Activated T-helper 1 cell treated with anti-CD3 and anti-CD28 coated beads, Interleukin-12 subunit alpha, Interleukin-12 subunit beta, Interleukin-2, Interleukin-4 antibody, amounts not matched to agents 30 ng/mL and 10 ng/mL and 1 ng/mL, durations not matched to agents 14 hours and 24 hours and 36 hours (primary cell): ENCODE measurements at regions not wholly inside any gene's neighbourhood (a gene's known extent, or its start where the extent isn't known, plus 50 kb on each side); places are given as distances from the start of the nearest gene placed in this dataset.

Experiments
- DNase-seq: peaks from one replicate; pipeline ENCODE4 v3.0.0; 2021; ENCODE audit warnings: low spot score
- H3K27ac Mint-ChIP-seq: one replicate; pipeline ENCODE4 v1.8.0; 2021; ENCODE audit warnings: mild to moderate bottlenecking, mixed read lengths
- H3K27me3 Mint-ChIP-seq: one replicate; pipeline ENCODE4 v1.8.0; 2022; ENCODE audit warnings: mild to moderate bottlenecking, moderate library complexity, mixed read lengths; ENCODE audit not compliant: insufficient read depth
- H3K36me3 Mint-ChIP-seq: one replicate; pipeline ENCODE4 v1.8.0; 2021; ENCODE audit warnings: low read depth, mixed read lengths
- H3K4me1 Mint-ChIP-seq: one replicate; pipeline ENCODE4 v1.8.0; 2021; ENCODE audit warnings: low read depth, mixed read lengths
- H3K4me3 Mint-ChIP-seq: one replicate; pipeline ENCODE4 v1.8.0; 2021; ENCODE audit warnings: mild to moderate bottlenecking, moderate library complexity, mixed read lengths
- H3K9me3 Mint-ChIP-seq: one replicate; pipeline ENCODE4 v1.8.0; 2021; ENCODE audit warnings: mixed read lengths
- intact Hi-C: fragments of 100-400 bp; cut with micrococcal nuclease; formaldehyde crosslinking; loops from one replicate; pipeline ENCODE4 v1.15.1; 2024

DNA sequence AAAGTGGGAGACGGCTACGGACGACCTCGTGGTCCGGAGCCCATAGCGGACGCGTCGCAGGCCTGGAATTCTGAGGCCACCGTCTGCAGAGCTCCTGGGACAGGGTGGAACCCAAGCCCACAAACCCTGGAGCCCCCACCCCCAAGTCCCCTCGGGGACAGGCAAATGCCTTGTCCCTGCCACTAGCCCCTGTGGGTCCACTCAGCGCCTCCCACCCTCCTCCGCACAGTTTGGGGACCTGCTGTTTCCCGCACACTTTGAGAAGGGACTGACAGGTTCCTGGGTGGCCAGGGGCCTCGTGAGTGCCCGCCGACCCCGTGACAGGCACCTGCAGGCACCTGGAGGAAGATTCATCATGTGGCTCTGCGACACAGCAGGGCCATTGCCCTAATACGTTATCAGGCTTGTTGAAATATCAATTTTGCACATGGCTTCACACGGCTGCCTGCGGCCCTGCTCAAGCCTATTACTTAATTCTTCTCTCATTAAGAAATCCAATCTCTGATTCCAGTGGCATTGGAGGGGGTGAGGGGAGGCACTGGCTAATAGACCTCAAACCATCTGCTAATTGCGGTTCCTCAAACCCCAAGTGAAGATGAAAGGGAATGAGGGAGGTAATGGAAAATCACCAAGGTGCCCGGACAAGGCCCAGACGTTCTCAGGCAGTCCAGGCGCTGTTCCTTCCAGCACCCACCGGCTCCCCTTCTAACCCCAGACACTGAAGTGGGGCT is 672.5 kb downstream of the BRD1 start:
- H3K4me3 Mint-ChIP-seq = no peak overlapping the region
- no peak for DNase-seq
- no peaks in the 10 kb centered on the region for H3K27me3 Mint-ChIP-seq
- no peaks in the 10 kb centered on the region for H3K36me3 Mint-ChIP-seq
- no peaks in the 10 kb centered on the region for H3K4me1 Mint-ChIP-seq
- H3K9me3 Mint-ChIP-seq = no peaks in the 10 kb centered on the region
- intact Hi-C loops = no loop called here
- H3K27ac Mint-ChIP-seq = no peak overlapping the region

DNA sequence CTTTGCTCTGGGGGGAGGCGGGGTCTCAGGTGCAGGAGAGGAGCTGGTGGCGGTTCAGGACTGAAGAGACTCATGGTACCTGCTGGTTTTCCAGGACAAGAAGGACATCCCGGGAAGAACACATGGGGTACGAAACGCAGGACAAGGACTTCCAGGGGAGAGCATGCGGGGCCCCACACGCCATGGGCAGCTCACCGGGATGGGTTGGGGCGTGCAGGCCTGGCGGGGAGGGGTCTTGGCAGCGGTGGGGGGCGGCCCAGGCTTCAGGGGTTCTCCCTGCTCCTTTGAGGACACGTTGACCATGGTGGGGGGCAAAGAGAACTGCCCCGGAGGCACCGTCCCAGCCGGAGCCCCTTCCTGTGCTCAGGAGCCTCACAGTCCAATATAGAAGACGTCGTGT is 673.2 kb downstream of the BRD1 start:
- Mint-ChIP-seq H3K9me3 (no peaks in the 10 kb centered on the region), H3K27ac (no peak overlapping the region), H3K27me3 (no peaks in the 10 kb centered on the region), H3K4me3 (no peak overlapping the region), H3K4me1 (no peaks in the 10 kb centered on the region), H3K36me3 (no peaks in the 10 kb centered on the region)
- DNase-seq = no peak
- intact Hi-C loops = no loop called here

DNA sequence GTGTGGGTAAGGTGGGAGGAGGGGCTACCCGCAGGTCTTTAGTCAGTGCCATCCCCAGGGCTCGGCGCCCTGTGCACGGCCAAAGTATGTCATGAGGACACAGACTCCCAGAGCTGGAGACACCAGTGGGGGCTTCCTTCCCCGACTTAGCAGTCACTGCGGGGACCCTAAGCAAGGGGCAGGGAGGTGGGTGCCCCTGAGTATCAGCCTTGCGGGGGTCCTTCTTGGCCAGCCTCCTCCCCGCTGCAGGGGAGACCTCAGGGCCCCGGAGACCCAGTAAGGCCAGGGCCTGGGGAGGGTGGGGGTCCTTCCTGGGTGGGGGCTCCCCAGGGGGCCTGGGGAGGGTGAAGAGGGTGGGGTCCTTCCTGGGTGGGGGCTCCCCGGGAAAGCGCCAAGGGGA is 673.8 kb downstream of the BRD1 start:
- no peaks in the 10 kb centered on the region for H3K27me3 Mint-ChIP-seq
- H3K4me1 Mint-ChIP-seq = no peaks in the 10 kb centered on the region
- no peak overlapping the region for H3K4me3 Mint-ChIP-seq
- H3K27ac Mint-ChIP-seq = no peak overlapping the region
- H3K36me3 Mint-ChIP-seq = no peaks in the 10 kb centered on the region
- H3K9me3 Mint-ChIP-seq = no peaks in the 10 kb centered on the region
- no peak for DNase-seq
- intact Hi-C loops = no loop called here

DNA sequence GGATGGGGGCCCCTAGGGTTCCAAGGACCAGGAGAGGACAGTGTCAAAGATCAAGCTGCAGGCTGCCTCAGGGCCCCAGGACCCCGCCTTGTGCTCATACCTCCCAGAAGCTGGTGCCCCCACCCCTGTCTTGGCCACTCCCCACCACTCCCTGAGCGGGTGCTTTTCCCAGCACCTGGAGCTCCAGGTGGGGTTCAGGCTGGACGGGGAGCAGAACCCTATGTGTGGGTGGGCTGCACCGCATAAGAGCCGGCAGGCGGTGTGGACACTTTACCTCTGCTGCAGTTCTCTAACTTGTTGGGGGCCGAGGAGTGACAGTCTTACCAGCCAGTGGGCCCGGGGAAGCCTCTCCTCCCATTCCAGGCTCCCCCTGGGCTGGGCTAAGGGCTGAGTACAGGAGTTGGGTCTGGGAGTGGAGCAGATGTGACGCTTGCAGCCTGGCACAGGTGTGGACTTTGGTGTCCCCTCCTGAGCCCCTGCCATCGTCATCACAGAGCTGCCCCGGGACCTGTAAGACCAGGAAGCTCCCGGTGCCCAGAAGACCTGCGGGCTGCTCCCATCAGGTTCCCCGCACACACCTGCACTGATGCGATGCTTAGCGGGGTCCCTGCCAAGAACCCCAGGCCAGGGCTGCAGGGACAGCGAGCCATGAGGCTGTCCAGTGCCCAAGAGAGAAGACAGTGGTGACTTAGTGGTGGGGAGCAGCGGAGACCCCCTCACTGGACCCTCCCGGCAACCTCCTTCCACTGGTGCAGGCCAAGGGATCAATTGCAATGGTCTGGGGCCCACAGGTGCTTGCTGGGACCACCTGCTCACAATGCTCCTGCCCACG is 674.5 kb downstream of the BRD1 start:
- Mint-ChIP-seq H3K9me3 (no peaks in the 10 kb centered on the region), H3K4me3 (no peak overlapping the region)
- DNase-seq = no peak

DNA sequence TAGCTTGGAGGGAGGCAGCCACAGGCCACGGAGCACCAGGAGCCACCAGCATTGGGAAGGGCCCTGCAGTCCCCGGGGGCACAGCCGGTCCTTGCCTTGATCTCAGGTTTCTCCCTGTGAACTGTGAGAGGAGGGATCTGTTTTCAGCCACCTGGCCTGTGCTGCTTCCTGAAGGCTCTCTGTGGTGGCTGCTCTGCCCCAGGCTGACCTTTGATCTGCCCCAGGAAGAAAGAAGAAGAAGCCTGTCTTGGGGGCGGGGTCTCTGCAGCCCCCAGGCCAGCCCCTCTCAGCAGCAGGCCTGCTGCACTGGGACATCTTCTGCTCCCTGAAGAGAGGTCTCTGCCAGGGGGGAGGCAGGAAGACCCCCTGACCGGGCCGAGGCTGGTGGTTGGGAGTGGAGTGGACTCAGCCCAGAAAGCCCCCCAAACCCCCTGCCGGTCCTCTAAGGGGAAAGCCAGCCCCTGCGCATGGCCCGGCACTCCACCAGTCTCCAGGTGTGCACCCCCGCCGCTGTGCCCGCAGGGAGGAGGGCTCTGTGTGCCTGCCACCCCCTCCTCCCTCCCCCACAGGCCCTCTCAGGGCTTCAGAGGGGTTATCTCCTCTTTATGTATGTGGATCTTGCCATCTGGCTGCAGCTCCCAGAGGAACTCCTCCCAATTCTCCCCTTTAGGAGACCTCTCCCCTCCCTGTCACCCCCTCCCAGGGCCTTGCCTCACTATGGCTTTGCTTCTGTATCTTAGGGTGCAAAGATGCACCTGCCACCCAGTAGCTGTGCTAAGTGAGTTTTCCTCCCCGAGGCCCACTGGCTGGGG is 675.3 kb downstream of the BRD1 start:
- no peaks in the 10 kb centered on the region for H3K9me3 Mint-ChIP-seq
- no peaks in the 10 kb centered on the region for H3K27me3 Mint-ChIP-seq
- intact Hi-C loops = no loop called here
- no peak for DNase-seq
- no peak overlapping the region for H3K27ac Mint-ChIP-seq
- H3K36me3 Mint-ChIP-seq = no peaks in the 10 kb centered on the region
- no peaks in the 10 kb centered on the region for H3K4me1 Mint-ChIP-seq
- H3K4me3 Mint-ChIP-seq = no peak overlapping the region

More for the DNA sequence above, 674.5 kb downstream of the BRD1 start:
- Mint-ChIP-seq H3K27ac (no peak overlapping the region), H3K4me1 (no peaks in the 10 kb centered on the region), H3K27me3 (no peaks in the 10 kb centered on the region), H3K36me3 (no peaks in the 10 kb centered on the region)
- intact Hi-C loops = no loop called here

DNA sequence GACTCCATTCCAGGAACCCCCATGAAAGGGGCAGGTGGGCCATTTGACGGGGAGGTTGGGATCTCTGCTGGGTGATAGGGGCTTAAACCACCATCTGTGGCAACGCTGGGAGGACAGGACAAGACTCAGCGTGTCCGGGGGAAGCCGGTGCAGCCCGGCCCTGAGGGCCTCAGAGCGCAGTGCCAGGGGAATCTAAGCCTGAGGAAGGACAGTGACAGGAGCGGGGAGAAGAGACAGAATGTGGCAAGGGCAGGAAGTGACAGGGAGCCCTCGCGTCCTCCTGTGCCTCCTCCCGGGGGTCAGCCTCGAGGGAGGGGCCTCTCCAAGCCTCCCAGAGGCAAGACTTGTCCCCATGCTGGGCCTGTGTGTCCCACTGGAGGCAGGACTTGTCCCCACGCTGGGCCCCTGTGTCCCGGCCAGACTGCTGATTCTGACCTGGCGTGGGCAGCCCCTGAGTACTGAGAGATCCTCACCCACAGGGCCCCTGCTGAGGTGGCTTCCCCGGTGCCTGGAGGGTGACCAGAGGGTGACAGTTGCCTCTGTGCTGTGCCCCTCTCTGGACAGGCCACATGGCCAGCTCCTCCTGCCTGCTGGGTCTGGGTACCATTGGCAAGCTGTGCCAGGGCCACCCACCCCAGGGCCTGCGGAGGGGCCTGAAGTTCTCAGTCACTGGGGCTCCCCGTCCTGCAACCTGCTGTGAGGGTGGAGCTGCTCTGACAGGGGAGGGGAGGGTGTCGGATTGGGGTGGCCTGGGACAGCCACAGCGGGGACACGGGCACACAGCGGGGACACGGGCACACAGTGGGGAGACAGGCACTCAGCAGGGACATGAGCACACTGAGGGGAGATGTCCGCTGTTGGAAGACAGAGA is 676.2 kb downstream of the BRD1 start:
- intact Hi-C loops = no loop called here
- no peak for DNase-seq
- Mint-ChIP-seq H3K36me3 (no peaks in the 10 kb centered on the region), H3K4me1 (no peaks in the 10 kb centered on the region), H3K27ac (no peak overlapping the region), H3K27me3 (no peaks in the 10 kb centered on the region), H3K9me3 (no peaks in the 10 kb centered on the region), H3K4me3 (no peak overlapping the region)

DNA sequence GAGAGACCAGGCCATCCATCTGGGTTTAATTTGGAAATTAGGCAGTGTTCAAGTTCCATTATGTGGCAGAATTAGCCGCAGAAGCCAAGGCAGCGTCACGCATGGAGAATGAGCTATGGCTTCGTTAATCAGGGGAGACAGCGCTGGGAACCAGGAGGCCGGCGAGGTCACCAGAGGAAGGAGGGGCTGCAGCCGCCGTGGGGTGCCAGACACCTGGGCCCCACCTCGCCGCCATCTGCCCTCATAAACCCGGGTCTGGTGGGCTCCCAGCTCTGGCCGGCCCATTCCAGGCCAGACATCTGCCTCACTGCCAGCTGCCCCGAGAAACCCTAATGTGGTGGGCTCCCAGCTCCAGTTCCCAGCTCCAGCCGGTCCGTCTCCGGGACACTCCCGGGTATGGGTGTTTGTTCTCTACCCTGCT is 676.9 kb downstream of the BRD1 start:
- H3K4me1 Mint-ChIP-seq = no peaks in the 10 kb centered on the region

DNA sequence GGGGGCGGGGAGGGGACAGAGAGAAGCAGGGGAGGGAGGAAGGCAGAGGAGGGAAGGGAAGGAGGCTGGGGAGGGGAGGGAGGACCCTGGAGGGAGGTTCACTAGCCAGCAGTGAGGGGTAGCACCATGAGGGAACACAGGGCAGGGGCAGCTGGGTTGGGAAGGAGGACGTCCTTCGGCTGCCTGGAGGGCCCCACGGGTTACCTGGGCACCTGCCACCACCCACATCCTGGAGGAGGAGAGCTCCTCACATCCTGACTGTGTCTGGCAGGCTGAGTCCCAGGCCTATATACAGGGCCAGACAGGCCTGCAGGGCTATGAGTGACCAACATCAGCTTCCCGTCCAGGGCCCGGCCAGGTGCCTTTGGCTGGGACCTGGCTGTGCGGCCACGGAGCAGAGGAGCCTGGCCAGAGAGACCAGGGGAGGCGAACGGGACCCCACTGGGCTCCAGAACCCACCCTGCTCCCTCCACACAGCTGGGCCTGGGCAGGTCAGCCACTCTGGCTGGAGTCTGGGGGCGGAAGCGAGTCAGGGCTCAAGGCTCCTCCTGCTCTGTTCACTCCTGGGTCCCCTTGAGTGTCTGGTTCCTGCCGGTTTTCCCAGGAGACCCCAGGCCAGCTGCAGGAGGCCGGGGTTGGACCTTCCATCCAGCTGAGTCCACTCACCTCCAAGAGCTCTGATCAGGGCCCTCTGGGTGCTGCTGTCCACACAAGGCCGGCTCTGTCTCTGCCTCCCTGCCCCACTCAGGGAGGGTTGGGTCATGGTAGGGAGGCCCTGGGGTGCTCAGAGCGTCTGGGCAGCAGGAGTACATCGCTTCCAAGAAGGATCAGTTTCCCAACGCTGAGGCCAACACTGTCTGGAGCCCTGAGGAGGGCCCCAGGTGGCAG is 677.7 kb downstream of the BRD1 start:
- Mint-ChIP-seq H3K4me3 (no peak overlapping the region), H3K9me3 (no peaks in the 10 kb centered on the region), H3K27ac (no peak overlapping the region), H3K27me3 (no peaks in the 10 kb centered on the region), H3K4me1 (no peaks in the 10 kb centered on the region), H3K36me3 (no peaks in the 10 kb centered on the region)
- no peak for DNase-seq
- intact Hi-C loops = no loop called here

More for the DNA sequence above, 676.9 kb downstream of the BRD1 start:
- Mint-ChIP-seq H3K27ac (no peak overlapping the region), H3K36me3 (no peaks in the 10 kb centered on the region), H3K4me3 (no peak overlapping the region), H3K27me3 (no peaks in the 10 kb centered on the region), H3K9me3 (no peaks in the 10 kb centered on the region)
- intact Hi-C loops = no loop called here
- no peak for DNase-seq

DNA sequence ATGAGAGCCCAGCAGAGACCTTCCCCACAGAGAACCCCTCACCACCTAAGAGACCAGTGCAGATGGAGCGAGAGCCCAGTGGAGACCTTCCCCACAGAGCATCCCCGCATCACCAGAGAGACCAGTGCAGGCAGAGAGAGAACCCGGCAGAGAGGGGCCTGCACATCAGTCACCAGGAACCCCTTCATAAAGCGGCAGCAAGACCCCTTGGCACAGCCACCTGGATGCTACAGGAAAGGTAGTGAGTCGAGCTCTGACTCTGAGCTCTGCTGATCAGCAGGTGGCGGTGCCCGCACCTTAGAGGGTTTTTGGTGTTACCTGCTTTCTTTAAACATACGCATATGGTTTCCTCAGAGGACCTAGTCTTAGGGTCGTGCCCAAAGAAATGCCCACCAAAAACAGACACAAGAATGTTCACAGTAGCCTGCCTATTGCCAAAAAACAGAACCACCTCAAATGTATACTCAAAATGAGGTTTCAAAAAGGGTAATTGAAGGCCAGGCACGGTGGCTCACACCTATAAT is 678.7 kb downstream of the BRD1 start:
- H3K9me3 Mint-ChIP-seq = no peaks in the 10 kb centered on the region
- no peak for DNase-seq
- H3K27me3 Mint-ChIP-seq = no peaks in the 10 kb centered on the region
- H3K27ac Mint-ChIP-seq = no peak overlapping the region
- H3K4me1 Mint-ChIP-seq = no peaks in the 10 kb centered on the region
- H3K36me3 Mint-ChIP-seq = no peaks in the 10 kb centered on the region
- intact Hi-C loops = no loop called here
- no peak overlapping the region for H3K4me3 Mint-ChIP-seq

DNA sequence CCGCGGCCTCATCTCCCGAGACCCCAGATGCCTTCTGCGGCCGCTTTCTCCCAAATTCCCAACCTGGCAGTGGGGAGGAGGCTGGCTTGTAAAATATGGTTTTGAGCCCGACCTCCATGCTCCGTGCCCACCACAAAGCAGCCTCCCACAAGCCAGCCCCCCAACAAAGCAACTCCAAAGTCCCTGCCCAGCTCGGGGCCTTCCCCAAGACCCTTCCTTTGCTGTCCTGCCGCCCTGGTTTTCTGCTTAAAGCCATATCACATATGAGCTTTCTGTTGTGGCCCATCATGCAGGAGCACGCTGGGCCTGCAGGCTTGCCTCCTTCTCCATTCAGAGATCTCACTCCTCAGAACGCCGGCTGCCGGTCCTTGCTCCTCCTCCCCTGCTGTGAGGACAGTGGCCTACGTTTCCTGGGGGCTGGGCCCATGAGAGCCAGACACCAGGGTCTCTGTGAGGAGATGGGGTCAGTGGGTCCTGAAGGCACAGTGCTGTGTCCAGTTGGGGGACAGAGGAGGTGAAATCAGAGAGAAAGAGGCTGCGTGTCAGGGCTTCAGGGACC is 680.0 kb downstream of the BRD1 start:
- no peak for DNase-seq
- H3K27ac Mint-ChIP-seq = no peak overlapping the region
- H3K9me3 Mint-ChIP-seq = no peaks in the 10 kb centered on the region
- no peaks in the 10 kb centered on the region for H3K27me3 Mint-ChIP-seq
- no peaks in the 10 kb centered on the region for H3K36me3 Mint-ChIP-seq
- no peaks in the 10 kb centered on the region for H3K4me1 Mint-ChIP-seq
- intact Hi-C loops = no loop called here
- H3K4me3 Mint-ChIP-seq = no peak overlapping the region

DNA sequence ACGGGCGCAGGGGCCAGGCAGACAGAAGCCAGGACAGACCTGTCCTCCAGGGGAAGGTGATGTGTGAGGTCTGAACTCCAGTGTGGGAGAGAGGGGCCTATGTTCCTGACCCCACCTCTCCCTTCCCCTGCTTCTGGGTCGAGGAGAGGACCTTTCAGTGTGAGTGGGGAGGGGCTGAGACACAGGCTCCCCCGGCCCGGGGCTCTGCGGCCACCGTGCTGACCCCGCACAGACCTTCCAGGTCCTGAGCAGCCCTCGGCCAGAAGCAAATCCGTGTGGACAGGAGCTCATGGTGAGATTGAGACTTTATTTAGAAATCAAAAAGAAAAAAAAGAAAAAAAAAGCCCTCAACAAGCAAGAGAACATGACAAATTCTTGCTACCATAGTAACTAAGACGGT is 680.5 kb downstream of the BRD1 start:
- intact Hi-C loops = no loop called here
- Mint-ChIP-seq H3K27ac (no peak overlapping the region), H3K27me3 (no peaks in the 10 kb centered on the region), H3K4me1 (no peaks in the 10 kb centered on the region), H3K9me3 (no peaks in the 10 kb centered on the region), H3K4me3 (no peak overlapping the region), H3K36me3 (no peaks in the 10 kb centered on the region)
- DNase-seq = no peak
